Liver (tissue), 8 donors: ENCODE measurements at regions not wholly inside any gene's neighbourhood (a gene's known extent, or its start where the extent isn't known, plus 50 kb on each side); places are given as distances from the start of the nearest gene placed in this dataset.

Source experiments
- DNase-seq: peaks from one replicate; pipeline ENCODE4 v3.0.0-alpha.2; 2017; ENCODE audit warnings: low spot score
- H3K27ac ChIP-seq, 2 donors: one replicate each; pipeline ENCODE4 v1.7.0; 2013; ENCODE audit warnings: inconsistent platforms in 2 of 2, low read length in 2 of 2, control low read depth in 1 of 2, low read depth in 1 of 2, mild to moderate bottlenecking in 1 of 2
- H3K27me3 ChIP-seq, 4 donors: one replicate each; pipeline versions ENCODE4 v1.6.1 to v1.7.0; 2013; ENCODE audit warnings: low read length in 3 of 4, inconsistent platforms in 1 of 4, mild to moderate bottlenecking in 1 of 4, moderate library complexity in 1 of 4; ENCODE audit not compliant: control insufficient read depth in 4 of 4, insufficient read depth in 4 of 4
- H3K36me3 ChIP-seq, 4 donors: one replicate each; pipeline versions ENCODE4 v1.6.1 to v1.7.0; 2013; ENCODE audit warnings: low read length in 3 of 4, mild to moderate bottlenecking in 3 of 4, low read depth in 1 of 4, moderate library complexity in 1 of 4; ENCODE audit not compliant: control insufficient read depth in 4 of 4, insufficient read depth in 3 of 4
- H3K4me1 ChIP-seq, 4 donors: one replicate each; pipeline versions ENCODE4 v1.6.1 to v1.7.0; 2013; ENCODE audit warnings: low read length in 3 of 4, mild to moderate bottlenecking in 3 of 4, moderate library complexity in 1 of 4; ENCODE audit not compliant: control insufficient read depth in 4 of 4, insufficient read depth in 4 of 4
- H3K4me3 ChIP-seq, 3 donors: one replicate each; pipeline versions ENCODE4 v1.6.1 to v1.7.0; 2013; ENCODE audit warnings: low read length in 3 of 3, control low read depth in 1 of 3, low read depth in 1 of 3, mild to moderate bottlenecking in 1 of 3
- H3K9ac ChIP-seq, 2 donors: one replicate each; pipeline ENCODE4 v1.7.0; 2013; ENCODE audit warnings: low read length in 2 of 2, mild to moderate bottlenecking in 2 of 2, moderate library complexity in 2 of 2, control low read depth in 1 of 2, low read depth in 1 of 2
- H3K9me3 ChIP-seq, 4 donors: one replicate each; pipeline versions ENCODE4 v1.6.1 to v1.7.0; 2013; ENCODE audit warnings: low read length in 3 of 4; ENCODE audit not compliant: control insufficient read depth in 4 of 4
- ATF3 ChIP-seq: IDR thresholded peaks from 2 replicates; pipeline ENCODE4 v1.6.1; 2016; ENCODE audit warnings: antibody characterized with exemption
- CTCF ChIP-seq: fragments of 150-350 bp; IDR thresholded peaks from 2 replicates; pipeline ENCODE4 v1.5.1; 2017; ENCODE audit warnings: improper control_type of control experiment, low read depth, low read length; ENCODE audit not compliant: missing input control
- EGR1 ChIP-seq, 2 donors: IDR thresholded peaks; 2 replicates each; pipeline ENCODE4 v1.6.1; 2016 to 2018; ENCODE audit warnings: antibody characterized with exemption in 2 of 2, low read depth in 2 of 2
- FOXA1 ChIP-seq: IDR thresholded peaks from 2 replicates; pipeline ENCODE4 v1.6.1; 2016; ENCODE audit warnings: antibody characterized with exemption
- FOXA2 ChIP-seq: IDR thresholded peaks from 2 replicates; pipeline ENCODE4 v1.6.1; 2016; ENCODE audit warnings: antibody characterized with exemption
- GABPA ChIP-seq, 2 donors: IDR thresholded peaks in 1 of 2; conservative IDR thresholded peaks in 1 of 2; 2 replicates each; pipeline ENCODE4 v1.6.1; 2016; ENCODE audit warnings: antibody characterized with exemption in 2 of 2, mild to moderate bottlenecking in 1 of 2, moderate library complexity in 1 of 2
- NR2F2 ChIP-seq: IDR thresholded peaks from 2 replicates; pipeline ENCODE4 v1.6.1; 2016; ENCODE audit warnings: antibody characterized with exemption
- RAD21 ChIP-seq, 2 donors: IDR thresholded peaks; 2 replicates each; pipeline ENCODE4 v1.6.1; 2016; ENCODE audit warnings: antibody characterized with exemption in 2 of 2, mild to moderate bottlenecking in 2 of 2
- REST ChIP-seq: IDR thresholded peaks from 2 replicates; pipeline ENCODE4 v1.6.1; 2016; ENCODE audit warnings: antibody characterized with exemption, mild to moderate bottlenecking
- RXRA ChIP-seq, 2 donors: IDR thresholded peaks; 2 replicates each; pipeline ENCODE4 v1.6.1; 2017 to 2018; ENCODE audit warnings: antibody characterized with exemption in 2 of 2, mild to moderate bottlenecking in 1 of 2
- SP1 ChIP-seq: IDR thresholded peaks from 2 replicates; pipeline ENCODE4 v1.6.1; 2018; ENCODE audit warnings: antibody characterized with exemption, mild to moderate bottlenecking
- TAF1 ChIP-seq: conservative IDR thresholded peaks from 2 replicates; pipeline ENCODE4 v1.6.1; 2016; ENCODE audit warnings: antibody characterized with exemption, mild to moderate bottlenecking
- YY1 ChIP-seq: IDR thresholded peaks from 2 replicates; pipeline ENCODE4 v1.6.1; 2016; ENCODE audit warnings: antibody characterized with exemption, mild to moderate bottlenecking
- ZBTB33 ChIP-seq: IDR thresholded peaks from 2 replicates; pipeline ENCODE4 v1.6.1; 2016; ENCODE audit warnings: antibody characterized with exemption
- WGBS: extraction: QIAGEN DNeasy Blood & Tissue Kit; methylation state at CpG from one replicate; pipeline ENCODE4 v1.1.7; 2013; 5-methylcytosine and 5-hydroxymethylcytosine counted together
- donor health status: healthy.
- donor health status: healthy.
- donor health status: healthy.
- donor health status: healthy.
- donor health status: healthy.

- 87% methylated on average over 1 of the region's 1 CpG for WGBS
Observed at GRCh38 chr3:43197181-43197580, 89.2 kb upstream of the SNRK start.

GRCh38 chr3:43196721-43197120, 89.6 kb upstream of the SNRK start:
- Histone ChIP-seq H3K27ac (no peak overlapping the region), H3K27me3 (no peaks in the 10 kb centered on the region), H3K4me3 (no peak overlapping the region), H3K9me3 (no peaks in the 10 kb centered on the region), H3K9ac (no peak overlapping the region), H3K4me1 (no peaks in the 10 kb centered on the region), H3K36me3 (no peaks in the 10 kb centered on the region)
- 94% methylated on average over 6 of the region's 6 CpGs for WGBS
- no peak for DNase-seq
- no peak for TF ChIP-seq RAD21 (IDR thresholded peaks at IDR 0.05)
- no peak for TF ChIP-seq YY1
- TF ChIP-seq FOXA2, result no peak
- TF ChIP-seq EGR1 (IDR thresholded peaks at IDR 0.05; ENCODE audit: low read depth in 2 of 2), result no peak
- no peak for TF ChIP-seq CTCF
- TF ChIP-seq GABPA (IDR thresholded peaks at IDR 0.05 in 1 of 2, conservative IDR thresholded peaks at IDR 0.05 in 1 of 2), result no peak
- TF ChIP-seq REST, result no peak
- TF ChIP-seq RXRA (IDR thresholded peaks at IDR 0.05), result no peak
- TF ChIP-seq SP1, result no peak
- TF ChIP-seq TAF1, result no peak
- no peak for TF ChIP-seq FOXA1
- TF ChIP-seq ATF3, result no peak
- TF ChIP-seq NR2F2, result no peak

More at GRCh38 chr3:43197181-43197580, 89.2 kb upstream of the SNRK start:
- H3K27me3 ChIP-seq, result no peaks in the 10 kb centered on the region
- no peak for DNase-seq
- no peak overlapping the region for H3K9ac ChIP-seq
- TF ChIP-seq CTCF, result no peak
- no peak for TF ChIP-seq TAF1
- no peak for TF ChIP-seq SP1
- TF ChIP-seq ZBTB33, result no peak
- TF ChIP-seq GABPA (IDR thresholded peaks at IDR 0.05 in 1 of 2, conservative IDR thresholded peaks at IDR 0.05 in 1 of 2), result no peak
- TF ChIP-seq ATF3, result no peak
- no peaks in the 10 kb centered on the region for H3K9me3 ChIP-seq
- H3K27ac ChIP-seq, result no peak overlapping the region
- H3K36me3 ChIP-seq, result no peaks in the 10 kb centered on the region
- no peaks in the 10 kb centered on the region for H3K4me1 ChIP-seq
- H3K4me3 ChIP-seq, result no peak overlapping the region
